GM19238 (cell line): ENCODE measurements at regions not wholly inside any gene's neighbourhood (a gene's known extent, or its start where the extent isn't known, plus 50 kb on each side); places are given as distances from the start of the nearest gene placed in this dataset.

ENCODE experiments used
- DNase-seq: peaks from one replicate; pipeline ENCODE4 v3.0.0; 2011; ENCODE audit warnings: low spot score; ENCODE audit not compliant: insufficient read length

DNA sequence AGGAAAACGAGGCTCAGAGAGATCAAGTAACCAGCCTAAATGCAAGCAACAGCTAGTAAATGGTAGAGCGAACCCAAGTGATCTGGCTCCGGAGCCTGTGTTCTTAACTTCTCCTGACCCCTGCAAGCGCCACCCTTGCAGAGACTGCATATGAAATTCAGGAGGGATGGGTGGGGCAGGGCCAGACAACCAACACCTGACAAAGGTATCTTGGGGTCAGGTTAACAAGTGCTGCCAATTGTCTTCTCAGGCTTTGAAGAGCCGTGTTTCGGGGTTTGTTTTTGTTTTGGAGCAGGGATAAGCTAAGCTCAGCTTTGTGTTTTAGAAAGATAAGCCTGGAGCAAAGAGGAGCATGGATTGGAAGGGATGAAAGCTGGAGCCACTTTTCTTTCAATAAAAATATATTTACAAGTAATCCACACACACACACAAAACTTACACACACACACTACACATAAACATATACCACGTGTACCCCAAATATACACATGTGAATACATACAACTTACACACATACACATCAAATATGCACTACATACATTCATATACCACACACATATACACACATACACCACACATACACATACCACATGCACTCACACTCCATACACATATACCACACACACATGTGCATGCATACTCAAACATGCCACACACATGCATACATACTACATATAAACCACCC is 722.0 kb downstream of the DIAPH3 start:
- no peak for DNase-seq

DNA sequence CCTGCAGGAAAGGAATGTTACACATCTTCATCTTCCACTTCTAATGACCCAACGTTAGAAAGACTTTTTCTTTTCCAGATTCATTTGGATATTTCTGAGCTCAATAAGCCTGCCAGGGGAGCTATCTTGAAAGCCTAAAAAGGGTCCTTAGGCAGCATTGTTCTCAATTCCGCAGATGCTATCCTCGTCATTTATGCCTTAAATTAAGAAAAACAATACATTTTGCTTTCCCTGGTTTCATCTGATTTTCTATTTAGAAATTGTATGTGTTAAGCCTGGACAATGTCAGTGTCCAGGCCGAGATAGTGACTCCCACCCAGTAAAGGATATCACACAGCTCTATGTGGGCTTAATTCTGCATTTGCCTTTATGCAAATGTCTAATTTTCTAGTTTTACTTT is 721.3 kb downstream of the DIAPH3 start:
- DNase-seq: no peak

DNA sequence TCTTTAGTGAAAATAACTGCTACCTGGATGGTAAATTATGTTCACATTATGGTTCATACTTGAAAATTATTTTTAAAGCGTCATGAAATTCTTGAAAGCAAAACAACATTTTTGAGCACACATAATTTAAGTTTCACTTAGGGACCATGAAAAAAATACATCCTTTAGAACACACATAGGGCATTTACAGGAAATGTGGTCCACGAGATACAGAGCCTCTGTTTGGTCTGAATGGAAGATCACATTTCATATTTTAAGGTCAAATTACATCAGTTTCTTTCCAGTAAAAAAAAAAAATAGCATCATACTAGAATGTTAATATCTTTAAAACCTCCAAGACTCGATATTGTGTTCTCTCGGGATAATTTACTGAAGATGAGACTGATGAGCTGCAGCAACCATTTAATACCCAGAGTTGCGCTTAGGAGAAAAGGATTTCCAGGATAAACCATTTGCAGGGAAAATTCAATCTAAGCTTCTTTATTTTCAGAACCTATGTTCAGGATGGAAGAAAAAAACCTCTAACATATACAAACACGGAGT is 720.7 kb downstream of the DIAPH3 start:
- no peak for DNase-seq

DNA sequence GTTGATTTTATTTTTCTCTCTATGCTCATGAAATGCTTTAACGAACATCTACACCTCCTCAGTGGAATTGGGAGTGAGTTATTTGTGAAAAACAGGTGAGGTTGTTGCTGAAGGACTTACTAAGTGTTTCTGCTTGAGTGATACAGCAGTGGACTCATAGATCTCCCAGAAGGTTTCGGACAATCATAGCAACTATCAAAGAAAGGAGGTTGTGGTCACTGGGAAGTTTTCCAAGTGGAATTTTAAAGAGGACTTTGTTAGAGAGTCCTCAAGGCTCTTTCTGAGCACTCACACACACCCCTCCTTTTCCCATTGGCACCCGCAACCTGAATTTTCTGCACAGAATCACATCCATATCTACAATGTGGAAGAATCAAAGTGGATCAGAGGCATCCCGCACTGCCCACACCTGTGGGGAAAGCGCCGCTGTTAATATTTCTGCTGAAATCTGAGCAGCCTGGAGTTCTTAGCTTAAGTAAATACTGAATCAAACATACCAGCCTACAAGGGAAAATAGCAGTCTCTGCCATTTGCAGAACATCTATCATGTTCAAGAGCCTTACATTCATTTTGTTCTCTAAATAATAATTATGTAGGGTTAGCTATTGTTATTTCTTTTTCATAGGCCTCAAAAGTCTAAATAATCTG is 719.4 kb downstream of the DIAPH3 start:
- DNase-seq: no peak

DNA sequence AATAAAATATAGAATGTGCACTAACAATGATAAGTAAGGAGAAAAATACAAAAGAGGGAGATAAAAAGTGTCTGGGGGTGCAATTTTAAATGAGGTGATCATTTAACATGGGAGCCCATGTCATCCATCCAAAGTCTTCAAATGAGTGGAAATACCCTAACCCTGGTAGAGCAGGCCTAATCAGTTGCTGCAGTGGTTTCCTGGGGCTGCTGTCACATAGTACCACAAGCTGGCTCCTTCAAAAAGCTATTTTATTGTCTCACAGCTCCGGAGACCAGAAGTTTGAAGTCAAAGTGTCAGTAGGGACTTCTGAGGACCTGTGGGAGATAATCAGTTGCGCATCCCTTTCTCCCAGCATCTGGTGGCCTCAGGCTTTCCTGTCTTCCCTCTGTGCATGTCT is 717.9 kb downstream of the DIAPH3 start:
- no peak for DNase-seq

DNA sequence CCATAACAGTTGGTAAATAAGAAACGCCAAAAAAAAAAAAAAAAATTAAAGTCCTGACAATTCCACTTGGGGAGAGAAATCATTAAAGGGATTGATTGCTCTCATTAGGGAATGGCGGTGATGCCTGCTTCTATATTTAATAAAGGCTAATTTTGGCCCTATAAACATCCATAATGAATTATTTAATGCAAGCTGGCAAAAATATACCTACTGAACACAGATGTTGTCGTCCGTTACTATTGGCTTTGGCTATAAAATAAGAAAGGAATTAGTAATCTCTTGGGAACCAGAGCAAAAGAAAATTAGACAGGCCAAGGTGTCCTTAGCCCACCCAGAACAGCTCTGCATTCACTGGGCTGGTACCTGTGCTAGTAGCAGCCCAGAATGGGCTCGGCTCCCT is 717.3 kb downstream of the DIAPH3 start:
- DNase-seq: no peak

DNA sequence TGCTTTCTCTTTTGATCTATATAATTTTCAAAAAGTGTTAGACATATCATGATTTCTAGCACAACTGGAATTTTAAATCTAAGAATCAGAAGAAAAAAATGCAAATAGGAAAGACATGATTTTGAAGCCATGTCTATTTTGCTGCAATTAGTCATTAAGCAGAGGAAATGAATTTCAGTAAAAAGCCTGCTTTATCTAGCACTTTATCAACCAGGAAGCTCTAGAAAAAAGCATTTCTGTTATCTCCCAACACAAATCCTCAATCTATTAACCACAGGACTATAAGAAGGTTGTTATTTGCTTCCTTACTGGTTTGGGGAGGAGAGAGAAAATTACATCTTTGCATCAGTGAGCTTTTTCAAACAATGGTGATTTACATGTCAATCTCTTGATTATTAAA is 716.7 kb downstream of the DIAPH3 start:
- no peak for DNase-seq

DNA sequence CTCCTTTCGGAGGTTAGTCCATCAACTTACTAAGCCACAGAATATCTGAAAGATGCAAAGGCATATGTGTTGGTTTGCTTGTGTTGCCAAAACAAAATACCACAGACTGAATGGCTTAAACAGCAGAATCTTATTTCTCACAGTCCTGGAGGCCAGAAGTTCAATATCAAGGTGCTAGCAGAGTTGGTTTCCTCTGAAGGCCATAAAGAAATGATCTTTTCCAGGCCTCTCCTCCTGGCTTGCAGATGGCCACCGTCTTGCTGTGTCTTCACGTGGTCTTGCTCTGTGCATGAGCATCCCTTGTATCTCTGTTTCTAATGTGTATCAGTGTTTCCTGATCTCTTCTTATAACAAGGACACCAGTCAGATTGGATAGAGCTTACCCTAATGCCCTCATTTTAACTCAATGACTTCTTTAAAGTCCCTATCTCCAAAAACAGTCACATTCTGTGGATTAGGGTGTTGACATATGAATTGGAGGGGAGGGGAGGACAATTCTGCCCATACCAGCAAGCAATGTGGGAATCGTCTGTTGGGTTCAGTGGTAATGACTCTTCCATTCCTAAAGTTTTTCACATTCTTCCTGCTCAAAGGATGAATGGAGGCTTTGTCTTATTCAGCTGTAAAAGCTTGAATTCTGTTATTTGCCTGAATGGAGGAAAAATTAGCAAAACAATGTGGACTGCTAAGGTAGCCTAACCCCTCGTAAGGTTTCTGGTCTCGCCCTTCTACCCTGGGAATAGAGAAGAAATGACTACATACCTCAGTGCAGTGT is 715.7 kb downstream of the DIAPH3 start:
- DNase-seq: no peak

DNA sequence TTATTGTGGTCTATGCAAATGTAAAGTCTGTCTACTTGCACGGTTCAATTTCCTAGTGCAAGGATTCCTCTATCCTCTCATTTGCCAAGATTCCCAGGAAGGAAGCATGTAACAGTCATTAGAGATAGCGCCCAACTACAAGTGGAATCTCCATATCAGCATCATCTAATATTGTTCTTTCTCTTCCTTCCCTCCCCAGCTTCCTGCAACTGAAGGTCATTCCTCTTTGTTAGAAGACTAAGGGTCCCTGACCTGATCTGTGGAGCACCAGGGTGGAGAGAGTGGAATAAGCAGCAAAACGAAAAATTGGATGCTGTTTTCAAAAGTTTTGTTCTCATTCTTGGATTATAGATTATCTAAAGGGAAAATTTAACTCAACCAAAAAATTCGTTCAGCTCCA is 714.0 kb downstream of the DIAPH3 start:
- no peak for DNase-seq

DNA sequence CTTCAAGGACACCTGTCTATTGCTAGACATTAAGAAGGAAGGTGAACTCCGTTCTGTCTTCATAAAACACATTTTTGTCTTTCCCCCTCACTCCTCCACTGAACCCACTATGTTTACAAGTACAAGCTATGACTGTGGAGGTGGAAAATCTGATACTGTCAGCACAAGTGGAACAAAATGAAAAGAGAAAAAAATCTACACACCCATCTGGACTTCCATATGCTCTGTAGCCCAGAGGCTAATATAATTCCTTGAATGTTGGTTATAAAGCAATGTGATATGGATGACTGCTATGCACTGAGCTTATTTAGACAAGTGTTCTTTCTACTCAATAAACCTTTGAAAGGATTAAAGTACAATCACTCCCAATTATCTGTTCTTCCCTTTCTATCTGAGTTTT is 713.5 kb downstream of the DIAPH3 start:
- DNase-seq: no peak

DNA sequence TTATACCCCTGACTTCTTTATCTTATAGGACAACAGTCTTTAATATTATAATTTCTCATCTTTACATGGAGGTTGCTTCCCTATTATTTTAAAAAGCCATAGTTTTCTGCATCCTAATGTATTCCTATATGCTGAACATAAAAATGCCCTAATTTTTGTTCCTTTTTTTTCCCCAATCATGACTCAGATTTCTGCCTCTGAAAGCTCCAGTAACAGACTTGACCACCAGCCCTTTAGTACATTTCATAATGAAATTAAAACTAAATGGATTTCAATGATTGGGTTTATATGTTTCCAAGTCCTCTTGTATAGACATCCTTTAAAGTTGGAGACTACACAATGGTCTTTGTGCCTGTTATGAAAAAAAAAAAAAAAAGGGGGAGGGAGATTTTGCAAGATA is 712.5 kb downstream of the DIAPH3 start:
- no peak for DNase-seq

DNA sequence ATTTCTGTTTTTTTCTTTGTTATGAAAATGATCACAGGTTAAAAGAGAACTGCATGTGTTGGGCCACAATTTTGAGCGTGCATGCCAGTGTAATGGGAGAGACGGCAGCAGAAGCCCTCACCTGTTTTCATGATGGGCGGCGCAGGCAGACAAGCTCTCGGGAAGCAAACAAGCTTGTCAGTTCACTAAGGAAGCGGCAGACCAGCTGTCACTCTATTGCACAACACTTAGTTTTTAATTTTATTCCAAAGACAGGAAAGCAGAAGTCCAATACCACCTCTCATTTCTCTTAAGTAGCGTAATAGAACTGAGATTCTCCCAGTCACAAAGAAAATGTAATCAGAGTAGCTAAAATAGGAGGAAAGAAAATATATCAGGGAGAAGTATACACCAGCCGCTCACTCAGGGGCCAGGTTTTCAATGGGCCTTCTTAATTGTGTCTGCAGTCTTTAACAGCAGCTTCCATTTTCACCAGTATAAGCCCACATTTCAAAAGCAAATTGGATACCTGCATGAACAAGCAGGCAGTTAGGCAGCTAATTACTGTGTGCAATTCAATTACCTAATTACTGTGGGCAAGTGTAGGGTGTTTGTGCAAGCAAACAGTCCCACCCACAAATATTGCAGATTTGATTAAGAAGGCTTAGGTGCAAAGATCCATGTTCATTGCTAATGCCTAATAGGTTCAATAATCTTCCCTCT is 711.4 kb downstream of the DIAPH3 start:
- no peak for DNase-seq

DNA sequence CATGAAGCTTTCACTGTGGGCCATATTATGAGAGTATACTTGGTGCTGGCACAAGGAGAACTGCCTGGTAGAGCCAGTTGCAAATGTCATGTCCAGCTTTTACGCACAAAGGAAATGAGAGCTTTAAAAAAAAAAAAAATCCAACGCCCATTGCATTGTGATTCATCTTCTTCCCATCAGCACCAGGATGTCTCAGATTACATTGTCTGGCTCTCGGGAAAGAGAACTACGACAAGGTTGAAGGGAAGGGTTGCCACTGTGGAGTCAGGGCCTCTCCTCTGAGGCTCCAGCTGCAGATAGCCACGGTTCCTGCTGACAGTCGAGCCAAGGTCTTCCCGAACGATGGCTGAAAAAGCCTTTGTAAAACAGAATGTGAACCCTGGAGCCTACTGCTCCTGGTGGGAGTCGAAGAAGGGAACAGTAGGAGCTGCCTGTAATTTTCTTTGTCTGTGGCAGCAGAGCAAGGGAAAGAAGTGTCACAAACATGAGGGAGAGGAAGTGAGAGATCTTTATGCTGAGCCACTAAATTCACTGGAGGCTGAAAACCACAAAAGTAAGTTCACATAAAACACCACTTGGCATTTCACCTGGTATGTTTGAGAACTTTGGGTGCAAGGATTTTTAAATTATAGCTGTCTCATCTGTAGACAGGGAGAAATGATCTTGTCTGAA is 704.7 kb downstream of the DIAPH3 start:
- DNase-seq: no peak

DNA sequence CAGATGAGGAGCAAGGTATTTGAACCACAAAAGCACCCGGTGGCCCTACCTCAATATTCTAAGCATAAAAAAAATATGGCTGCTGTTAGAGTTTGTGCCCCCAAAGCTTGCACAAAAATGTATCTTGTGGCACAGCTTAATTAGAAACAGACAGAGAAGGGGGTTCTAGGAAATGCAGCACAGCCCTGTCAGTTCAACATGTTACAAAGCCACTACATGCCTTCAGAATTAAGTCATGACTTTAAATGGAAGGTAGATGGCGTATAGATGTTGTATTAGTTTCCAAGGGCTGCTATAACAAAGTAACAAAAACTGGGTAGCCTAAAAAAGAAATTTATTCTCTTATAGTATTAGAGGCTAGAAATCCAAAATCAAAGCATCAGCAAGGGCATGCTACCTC is 703.8 kb downstream of the DIAPH3 start:
- no peak for DNase-seq

DNA sequence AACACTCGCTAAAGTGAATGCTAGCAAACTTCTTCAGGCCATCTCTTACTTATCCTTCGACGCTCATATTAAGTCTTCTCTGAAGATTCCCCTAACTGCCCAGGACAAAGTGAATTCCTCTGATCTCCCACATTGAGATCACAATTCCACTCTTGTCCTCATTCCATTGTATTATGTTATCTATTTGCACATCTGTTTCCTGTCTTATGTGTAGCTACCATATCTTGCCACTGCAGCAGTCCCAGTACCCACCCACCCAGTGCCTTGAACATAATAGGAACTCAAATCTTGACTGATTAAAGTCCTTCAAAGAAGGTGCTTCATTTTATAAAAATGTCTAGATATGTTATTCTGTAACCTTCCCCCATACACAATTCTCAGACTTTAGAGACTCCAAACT is 702.3 kb downstream of the DIAPH3 start:
- no peak for DNase-seq

DNA sequence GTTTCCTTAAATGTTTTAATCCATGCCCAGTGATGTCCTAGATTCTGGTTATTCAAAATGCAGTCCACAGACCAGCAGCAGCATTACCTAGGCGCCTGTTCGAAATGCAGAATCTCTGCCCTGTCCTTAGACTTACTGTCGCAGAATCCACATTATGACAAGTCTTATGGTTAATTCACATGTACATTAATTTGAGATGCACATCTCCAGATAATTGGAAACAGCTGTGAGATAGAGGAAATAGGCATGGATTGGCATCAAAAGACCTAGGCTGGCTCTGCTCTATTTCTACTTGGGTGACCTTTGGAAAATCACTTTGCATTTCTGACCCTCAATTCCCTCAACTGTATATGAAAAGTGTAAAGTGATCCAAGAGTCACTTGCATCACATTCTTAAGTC is 700.7 kb downstream of the DIAPH3 start:
- DNase-seq: no peak

DNA sequence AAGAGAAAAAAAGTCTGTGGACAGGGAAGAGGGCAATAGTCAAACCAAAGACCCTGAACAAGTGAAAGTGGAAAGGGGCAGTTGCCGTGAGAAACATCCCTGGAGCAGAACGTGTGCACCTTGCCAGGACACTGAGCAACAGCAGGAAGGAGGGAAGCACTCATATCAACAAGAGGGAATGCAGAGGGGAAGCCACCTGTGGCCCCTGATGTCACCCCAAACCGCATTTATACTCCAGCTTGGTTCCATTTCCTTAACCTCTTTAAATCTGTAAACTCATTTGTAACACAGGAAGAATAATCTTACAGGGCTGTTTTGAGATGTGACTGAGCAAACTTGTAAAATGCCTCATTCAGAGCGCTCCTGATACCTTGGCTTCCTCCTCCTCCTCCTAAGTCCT is 698.8 kb downstream of the DIAPH3 start:
- no peak for DNase-seq

DNA sequence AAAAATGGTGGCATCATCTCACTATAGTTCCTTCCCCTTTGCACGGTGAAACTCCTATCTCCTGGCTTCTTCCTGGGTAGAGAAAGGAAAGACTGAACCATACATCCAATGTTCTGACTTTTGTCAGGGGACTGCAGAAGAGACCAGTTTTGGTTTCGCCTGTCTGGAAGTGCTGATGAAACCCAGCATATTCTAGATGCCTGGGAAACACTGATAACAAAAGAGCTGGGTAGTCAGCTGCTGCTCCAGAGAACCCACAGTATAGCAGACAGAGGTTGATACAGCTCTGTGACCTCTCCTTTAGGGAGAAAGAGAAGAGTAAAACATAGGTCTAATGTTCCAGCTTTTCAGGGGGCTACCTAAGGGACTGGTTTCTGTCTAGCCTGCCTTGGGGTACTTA is 695.3 kb downstream of the DIAPH3 start:
- DNase-seq: no peak

DNA sequence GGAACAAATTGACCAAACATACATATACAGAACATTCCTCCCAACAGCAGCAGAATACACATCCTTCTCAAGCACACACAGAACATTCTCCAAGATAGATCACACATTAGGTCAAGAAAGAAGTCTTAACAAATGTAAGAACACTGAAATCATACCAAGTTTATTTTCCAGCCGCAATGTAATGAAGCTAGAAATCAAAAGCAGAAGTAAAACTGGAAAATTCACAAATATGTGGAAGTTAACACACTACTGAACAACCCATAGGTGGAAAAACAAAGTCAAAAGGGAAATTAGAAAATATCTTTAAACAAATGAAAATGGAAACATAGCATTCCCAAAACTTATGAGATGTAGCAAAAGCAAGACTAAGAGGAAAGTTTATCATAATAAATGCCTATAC is 692.6 kb downstream of the DIAPH3 start:
- DNase-seq: no peak

DNA sequence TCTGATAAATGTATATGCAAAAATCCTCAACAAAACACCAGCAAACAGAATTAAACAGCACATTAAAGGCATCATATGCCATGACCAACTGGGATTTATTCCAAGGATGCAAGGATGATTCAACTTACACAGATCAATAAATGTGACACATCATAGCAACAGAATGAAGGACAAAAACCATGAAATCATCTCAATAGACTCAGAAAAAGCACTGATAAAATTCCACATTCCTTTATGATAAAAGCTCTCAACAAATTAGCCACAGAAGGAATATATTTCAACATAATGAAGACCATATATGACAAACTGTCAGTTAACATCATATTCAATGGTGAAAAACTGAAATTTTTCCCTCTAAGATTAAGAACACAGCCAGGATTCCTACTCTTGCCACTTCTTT is 691.6 kb downstream of the DIAPH3 start:
- no peak for DNase-seq

DNA sequence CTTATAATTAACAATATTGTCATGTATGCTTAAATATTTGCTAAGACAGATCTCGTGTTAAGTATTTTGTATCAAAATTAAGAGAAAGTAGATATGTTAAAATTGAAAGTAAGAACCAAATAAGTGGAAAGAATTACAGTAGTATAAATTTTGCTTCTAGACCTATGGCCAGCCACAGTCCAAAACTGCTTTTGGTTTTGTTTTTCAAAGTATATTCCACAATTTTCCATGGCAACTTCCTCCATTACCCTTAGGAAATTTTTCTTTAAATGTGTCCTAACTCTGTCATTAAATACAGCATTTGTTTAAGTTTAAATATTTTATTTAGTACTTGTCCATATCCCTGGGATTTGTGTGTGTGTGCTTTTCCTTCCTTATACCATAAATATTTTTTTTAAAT is 689.0 kb downstream of the DIAPH3 start:
- DNase-seq: no peak
